OCI-LY7 (cell line): ENCODE measurements at regions not wholly inside any gene's neighbourhood (a gene's known extent, or its start where the extent isn't known, plus 50 kb on each side); places are given as distances from the start of the nearest gene placed in this dataset.

Experiments
- CTCF ChIP-seq: fragments of 200-600 bp; sonication (generic); conservative IDR thresholded peaks from 2 replicates; pipeline ENCODE4 v1.5.1; 2014; ENCODE audit warnings: mild to moderate bottlenecking, antibody characterized with exemption, low read length, moderate library complexity, mixed read lengths
- EZH2phosphoT487 ChIP-seq: fragments of 200-600 bp; sonication (generic); IDR thresholded peaks from 2 replicates; pipeline ENCODE4 v1.6.1; 2018; ENCODE audit warnings: low read depth, borderline replicate concordance, mild to moderate bottlenecking, mixed run types, antibody characterized with exemption, low read length, moderate library complexity, mixed read lengths

- TF ChIP-seq CTCF, result no peak
- TF ChIP-seq EZH2phosphoT487, result no peak
Observed at GRCh38 chr2:234873828-234874173, 78.0 kb upstream of the SH3BP4 start.
